HCT116 (cell line): ENCODE measurements at regions not wholly inside any gene's neighbourhood (a gene's known extent, or its start where the extent isn't known, plus 50 kb on each side); places are given as distances from the start of the nearest gene placed in this dataset.

Source experiments
- CEBPB ChIP-seq: IDR thresholded peaks from 2 replicates; pipeline ENCODE4 v1.6.1; 2012; ENCODE audit warnings: low read depth
- CTCF ChIP-seq, 3 experiments: fragments of 200-600 bp in 1 of 3; sonication (generic) in 1 of 3; IDR thresholded peaks in 2 of 3; conservative IDR thresholded peaks in 1 of 3; 2 replicates each; pipeline ENCODE4 v1.5.1; 2012 to 2017; ENCODE audit warnings: low read depth in 2 of 3, low read length in 2 of 3, antibody characterized with exemption in 1 of 3, borderline replicate concordance in 1 of 3, control low read depth in 1 of 3, mild to moderate bottlenecking in 1 of 3, mixed read lengths in 1 of 3, mixed run types in 1 of 3, moderate library complexity in 1 of 3; ENCODE audit not compliant: insufficient read depth in 1 of 3
- ELF1 ChIP-seq: IDR thresholded peaks from 2 replicates; pipeline ENCODE4 v1.6.1; 2012; ENCODE audit warnings: low read depth, borderline replicate concordance
- EZH2 ChIP-seq: fragments of 200-600 bp; sonication (generic); IDR thresholded peaks from 2 replicates; pipeline ENCODE4 v1.6.1; 2017; ENCODE audit warnings: antibody characterized with exemption, mixed run types
- JUND ChIP-seq: IDR thresholded peaks from 2 replicates; pipeline ENCODE4 v1.6.1; 2012
- POLR2A ChIP-seq: IDR thresholded peaks from 2 replicates; pipeline ENCODE4 v1.7.0; 2011; ENCODE audit warnings: borderline replicate concordance; ENCODE audit not compliant: insufficient read depth, insufficient read length; ENCODE audit errors: extremely low read depth
- POLR2AphosphoS5 ChIP-seq: IDR thresholded peaks from 2 replicates; pipeline ENCODE4 v1.6.1; 2011; ENCODE audit warnings: mild to moderate bottlenecking, low read depth, low read length, moderate library complexity
- TF ChIP-seq, protein P1 (sequence below): IDR thresholded peaks from 2 replicates; pipeline ENCODE4 v1.6.1; 2012

- TF ChIP-seq CEBPB (no peak), POLR2AphosphoS5 (no peak), CTCF (IDR thresholded peaks at IDR 0.05 in 2 of 3, conservative IDR thresholded peaks at IDR 0.05 in 1 of 3; ENCODE audit: borderline replicate concordance in 1 of 3, insufficient read depth in 1 of 3, low read depth in 2 of 3, low read length in 2 of 3) (no peak), JUND (no peak), POLR2A (no peak), EZH2 (no peak), ELF1 (no peak)
- TF ChIP-seq, protein P1, sequence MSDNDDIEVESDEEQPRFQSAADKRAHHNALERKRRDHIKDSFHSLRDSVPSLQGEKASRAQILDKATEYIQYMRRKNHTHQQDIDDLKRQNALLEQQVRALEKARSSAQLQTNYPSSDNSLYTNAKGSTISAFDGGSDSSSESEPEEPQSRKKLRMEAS = no peak
Measured at GRCh38 chr3:5727743-5728484, 540.4 kb downstream of the EDEM1 start.
